Osteoblast (primary cell): ENCODE measurements at regions not wholly inside any gene's neighbourhood (a gene's known extent, or its start where the extent isn't known, plus 50 kb on each side); places are given as distances from the start of the nearest gene placed in this dataset.

Source experiments
- DNase-seq: peaks from one replicate; pipeline ENCODE4 v3.0.0; 2011; ENCODE audit warnings: low spot score, mixed read lengths; ENCODE audit not compliant: insufficient read length; ENCODE audit errors: missing footprints
- H2AFZ ChIP-seq: 2 replicates; pipeline ENCODE4 v1.6.0; 2011; ENCODE audit warnings: mild to moderate bottlenecking, low read length
- H3K27ac ChIP-seq: 2 replicates; pipeline ENCODE4 v1.5.1; 2011; ENCODE audit warnings: mild to moderate bottlenecking, low read depth, low read length, moderate library complexity
- H3K27me3 ChIP-seq: 2 replicates; pipeline ENCODE4 v1.6.0; 2012; ENCODE audit warnings: mild to moderate bottlenecking, control low read depth, inconsistent platforms, low read length, moderate library complexity; ENCODE audit not compliant: insufficient read depth
- H3K36me3 ChIP-seq: 2 replicates; pipeline ENCODE4 v1.5.1; 2011; ENCODE audit warnings: mild to moderate bottlenecking, low read length, control low read depth, moderate library complexity; ENCODE audit not compliant: insufficient read depth
- H3K4me1 ChIP-seq: 2 replicates; pipeline ENCODE4 v1.5.1; 2011; ENCODE audit warnings: mild to moderate bottlenecking, low read length, control low read depth, moderate library complexity; ENCODE audit not compliant: insufficient read depth
- H3K4me2 ChIP-seq: 2 replicates; pipeline ENCODE4 v1.6.0; 2011; ENCODE audit warnings: mild to moderate bottlenecking, low read length; ENCODE audit not compliant: insufficient read depth
- H3K4me3 ChIP-seq: fragments of 200-600 bp; sonication (generic); 3 replicates; pipeline ENCODE4 v1.5.1; 2012; ENCODE audit warnings: mild to moderate bottlenecking, low read length, inconsistent platforms; ENCODE audit not compliant: insufficient read depth
- H3K79me2 ChIP-seq: 2 replicates; pipeline ENCODE4 v1.6.0; 2012; ENCODE audit warnings: mild to moderate bottlenecking, low read length, control low read depth, inconsistent platforms; ENCODE audit not compliant: insufficient read depth
- H3K9me3 ChIP-seq: 2 replicates; pipeline ENCODE4 v1.5.1; 2011; ENCODE audit warnings: low read depth, low read length, control low read depth
- H4K20me1 ChIP-seq: 2 replicates; pipeline ENCODE4 v1.6.0; 2012; ENCODE audit warnings: mild to moderate bottlenecking, low read length, control low read depth; ENCODE audit not compliant: insufficient read depth
- CTCF ChIP-seq: IDR thresholded peaks from 2 replicates; pipeline ENCODE4 v1.5.1; 2011; ENCODE audit warnings: mild to moderate bottlenecking, low read depth, low read length, moderate library complexity; ENCODE audit errors: extremely low read depth

- no peak overlapping the region for H3K4me2 ChIP-seq
- H3K27ac ChIP-seq, result no peak overlapping the region
- H3K36me3 ChIP-seq, result no peaks in the 10 kb centered on the region
- no peaks in the 10 kb centered on the region for H3K27me3 ChIP-seq
- no peak overlapping the region for H2AFZ ChIP-seq
- H3K4me1 ChIP-seq, result no peaks in the 10 kb centered on the region
- H3K4me3 ChIP-seq, result no peak overlapping the region
- H3K79me2 ChIP-seq, result no peaks in the 10 kb centered on the region
- peaks cover 3% of the 10 kb centered on the region for H3K9me3 ChIP-seq
- no peak for DNase-seq
- H4K20me1 ChIP-seq, result no peaks in the 10 kb centered on the region
- TF ChIP-seq CTCF, result no peak
Observed at GRCh38 chr6:104173668-104174067, 686.1 kb downstream of the HACE1 start.

DNA sequence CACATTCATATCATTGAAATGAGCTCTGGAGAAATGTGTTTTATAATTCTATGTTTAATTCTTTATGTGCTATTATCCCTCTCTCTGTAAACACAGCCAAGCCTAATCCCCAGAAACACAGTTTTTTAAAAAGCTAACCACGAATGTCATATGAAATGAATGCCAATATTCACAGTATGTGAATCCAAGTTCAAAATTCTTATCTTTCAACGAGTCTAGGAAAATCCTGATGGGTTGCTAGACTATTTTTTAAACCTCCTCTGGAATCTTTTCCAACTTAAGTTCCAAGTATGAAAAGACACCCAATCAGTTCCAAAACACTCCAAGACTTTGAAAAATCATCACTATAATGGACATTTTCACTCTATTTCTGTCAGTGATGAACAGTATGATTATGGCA lies 689.3 kb downstream of the HACE1 start:
- Histone ChIP-seq H3K27ac (no peak overlapping the region), H3K27me3 (no peaks in the 10 kb centered on the region), H3K4me1 (no peaks in the 10 kb centered on the region), H2AFZ (no peak overlapping the region), H3K36me3 (no peaks in the 10 kb centered on the region), H4K20me1 (no peaks in the 10 kb centered on the region), H3K4me2 (no peak overlapping the region), H3K4me3 (no peak overlapping the region), H3K9me3 (peaks cover 3% of the 10 kb centered on the region), H3K79me2 (no peaks in the 10 kb centered on the region)
- DNase-seq, result no peak
- no peak for TF ChIP-seq CTCF

DNA sequence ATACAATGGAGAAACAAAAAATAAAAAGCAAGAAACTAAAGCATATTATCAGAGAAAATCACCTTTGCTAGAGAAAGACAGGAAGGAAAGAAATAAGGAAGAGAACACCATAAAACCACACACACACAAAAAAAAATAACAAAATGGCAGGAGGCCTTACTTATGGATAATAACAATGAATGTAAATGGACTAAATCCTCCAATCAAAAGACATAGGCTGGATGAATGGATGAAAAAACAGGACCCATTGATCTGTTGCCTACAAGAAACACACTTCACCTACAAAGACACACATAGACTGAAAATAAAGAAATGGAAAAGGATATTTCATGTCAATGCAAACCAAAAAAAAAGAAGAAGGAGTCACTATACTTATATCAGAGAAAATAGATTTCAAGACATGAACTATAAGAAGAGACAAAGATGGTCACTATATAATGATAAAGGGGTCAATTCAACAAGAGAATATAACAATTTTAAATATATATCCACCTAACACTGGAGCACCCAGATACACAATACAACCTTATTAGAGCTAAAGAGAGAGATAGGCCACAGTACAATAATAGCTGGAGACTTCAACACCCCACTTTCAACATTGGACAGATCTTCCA lies 693.6 kb downstream of the HACE1 start:
- Histone ChIP-seq H3K27me3 (no peaks in the 10 kb centered on the region), H3K79me2 (no peaks in the 10 kb centered on the region), H3K4me1 (no peaks in the 10 kb centered on the region), H3K36me3 (no peaks in the 10 kb centered on the region), H3K4me2 (no peak overlapping the region), H3K9me3 (peaks cover 6% of the 10 kb centered on the region), H3K27ac (no peak overlapping the region), H3K4me3 (no peak overlapping the region), H2AFZ (no peak overlapping the region), H4K20me1 (no peaks in the 10 kb centered on the region)
- no peak for TF ChIP-seq CTCF
- DNase-seq, result no peak

DNA sequence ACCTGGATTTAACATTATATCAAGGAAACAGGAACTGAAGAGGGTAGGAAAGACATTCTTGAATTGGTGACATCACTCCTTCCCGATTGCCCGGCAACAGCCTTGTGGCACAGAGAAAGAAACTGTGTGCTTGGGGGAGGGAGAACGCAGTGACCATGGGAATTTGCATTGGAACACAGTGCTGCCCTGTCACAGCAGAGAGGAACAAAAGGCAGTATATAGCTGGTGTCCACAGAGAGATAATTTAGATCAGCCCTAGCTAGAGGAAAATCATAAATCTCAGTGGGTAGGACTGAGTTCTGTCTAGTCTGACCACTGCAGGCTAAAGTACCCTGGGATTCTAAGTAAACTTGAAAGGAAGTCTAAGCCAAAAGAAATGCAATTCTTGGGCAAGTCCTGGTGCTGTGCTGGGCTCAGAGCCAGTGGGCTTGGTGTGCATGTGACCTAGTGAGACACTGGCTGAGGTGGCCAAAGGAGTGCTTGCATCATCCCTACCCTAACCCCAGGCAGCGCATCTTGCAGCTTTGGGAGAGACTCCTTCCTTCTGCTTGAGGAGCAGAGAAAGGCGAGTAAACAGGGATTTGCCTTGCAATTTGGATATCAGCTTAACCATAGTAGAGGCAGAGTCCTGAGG lies 697.6 kb downstream of the HACE1 start:
- no peaks in the 10 kb centered on the region for H3K27me3 ChIP-seq
- no peaks in the 10 kb centered on the region for H3K36me3 ChIP-seq
- H3K27ac ChIP-seq, result no peak overlapping the region
- H3K9me3 ChIP-seq, result peaks cover 3% of the 10 kb centered on the region
- H2AFZ ChIP-seq, result no peak overlapping the region
- DNase-seq, result no peak
- no peak overlapping the region for H3K4me3 ChIP-seq
- no peak for TF ChIP-seq CTCF
- no peaks in the 10 kb centered on the region for H3K4me1 ChIP-seq
- no peak overlapping the region for H3K4me2 ChIP-seq
- H3K79me2 ChIP-seq, result no peaks in the 10 kb centered on the region
- no peaks in the 10 kb centered on the region for H4K20me1 ChIP-seq
